ENCODE measurements at regions not wholly inside any gene's neighbourhood (a gene's known extent, or its start where the extent isn't known, plus 50 kb on each side); places are given as distances from the start of the nearest gene placed in this dataset.
"Not testable (repeated sequence)": the region's sequence is repeated elsewhere in the genome, so short reads cannot be mapped to it uniquely, and the experiment has no call there.

DNA sequence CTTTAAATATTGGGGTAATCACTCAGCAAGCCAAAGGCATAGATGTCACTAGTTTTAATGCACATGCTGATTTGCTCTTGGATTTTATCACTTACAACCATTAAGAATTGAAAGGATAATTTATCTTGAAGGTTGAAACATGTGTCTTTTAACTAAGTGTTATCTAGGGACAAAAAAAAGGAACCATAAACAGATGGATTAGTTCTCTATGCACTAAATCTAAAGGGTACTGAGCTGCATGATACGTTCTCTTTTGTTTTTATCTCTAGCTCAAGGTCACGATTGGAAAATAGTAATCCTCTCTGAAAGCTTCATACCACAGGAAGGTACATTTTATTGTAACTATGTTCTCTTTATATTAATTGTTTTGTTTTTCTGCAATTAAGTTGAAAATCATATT is 1426.6 kb downstream of the GRIK2 start:
- no peak for DNase-seq (ENCODE audit: low read depth)
- TF ChIP-seq, protein P1, sequence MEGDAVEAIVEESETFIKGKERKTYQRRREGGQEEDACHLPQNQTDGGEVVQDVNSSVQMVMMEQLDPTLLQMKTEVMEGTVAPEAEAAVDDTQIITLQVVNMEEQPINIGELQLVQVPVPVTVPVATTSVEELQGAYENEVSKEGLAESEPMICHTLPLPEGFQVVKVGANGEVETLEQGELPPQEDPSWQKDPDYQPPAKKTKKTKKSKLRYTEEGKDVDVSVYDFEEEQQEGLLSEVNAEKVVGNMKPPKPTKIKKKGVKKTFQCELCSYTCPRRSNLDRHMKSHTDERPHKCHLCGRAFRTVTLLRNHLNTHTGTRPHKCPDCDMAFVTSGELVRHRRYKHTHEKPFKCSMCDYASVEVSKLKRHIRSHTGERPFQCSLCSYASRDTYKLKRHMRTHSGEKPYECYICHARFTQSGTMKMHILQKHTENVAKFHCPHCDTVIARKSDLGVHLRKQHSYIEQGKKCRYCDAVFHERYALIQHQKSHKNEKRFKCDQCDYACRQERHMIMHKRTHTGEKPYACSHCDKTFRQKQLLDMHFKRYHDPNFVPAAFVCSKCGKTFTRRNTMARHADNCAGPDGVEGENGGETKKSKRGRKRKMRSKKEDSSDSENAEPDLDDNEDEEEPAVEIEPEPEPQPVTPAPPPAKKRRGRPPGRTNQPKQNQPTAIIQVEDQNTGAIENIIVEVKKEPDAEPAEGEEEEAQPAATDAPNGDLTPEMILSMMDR (IDR thresholded peaks at IDR 0.05; ENCODE audit: insufficient read depth, low read depth, low read length): no peak
- H3K4me3 ChIP-seq (ENCODE audit: low read depth, low read length): no peak overlapping the region

- TF ChIP-seq, protein P1 (IDR thresholded peaks at IDR 0.05; ENCODE audit: insufficient read depth, low read depth, low read length): no peak
- no peak overlapping the region for H3K4me3 ChIP-seq (ENCODE audit: low read depth, low read length)
- no peak for DNase-seq (ENCODE audit: low read depth)
These were observed 1421.7 kb downstream of the GRIK2 start for GRCh38 chr6:102815207-102815606.

GRCh38 chr6:102813489-102814275 is 1420.2 kb downstream of the GRIK2 start:
- H3K4me3 ChIP-seq (ENCODE audit: low read depth, low read length): no peak overlapping the region
- DNase-seq (ENCODE audit: low read depth): no peak
- TF ChIP-seq, protein P1 (IDR thresholded peaks at IDR 0.05; ENCODE audit: insufficient read depth, low read depth, low read length): no peak

GRCh38 chr6:102812242-102812641 is 1418.7 kb downstream of the GRIK2 start:
- H3K4me3 ChIP-seq (ENCODE audit: low read depth, low read length): no peak overlapping the region
- TF ChIP-seq, protein P1 (IDR thresholded peaks at IDR 0.05; ENCODE audit: insufficient read depth, low read depth, low read length): no peak
- DNase-seq (ENCODE audit: low read depth): no peak

GRCh38 chr6:102808944-102809505 is 1415.5 kb downstream of the GRIK2 start:
- not testable (repeated sequence) for DNase-seq (ENCODE audit: low read depth)

DNA sequence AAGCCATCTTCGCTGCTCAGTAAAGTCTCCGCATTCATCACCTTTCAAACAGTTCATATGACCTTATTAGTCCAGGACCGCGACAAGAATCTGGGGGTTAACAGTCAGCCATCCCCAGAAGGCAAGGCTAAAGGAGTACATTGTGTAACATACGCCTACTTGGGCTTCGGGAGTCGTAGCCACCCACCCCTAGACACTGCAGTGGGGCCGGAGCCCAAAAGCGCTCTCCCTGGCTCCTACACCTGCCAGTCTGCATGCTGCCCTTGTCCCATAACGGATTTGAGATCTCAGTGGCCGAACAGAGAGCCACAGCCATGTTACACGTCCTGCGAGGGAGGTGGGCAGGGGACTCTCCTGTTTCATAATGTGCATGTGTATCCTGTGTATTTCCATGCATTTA is 1405.5 kb downstream of the GRIK2 start:
- no peak for DNase-seq (ENCODE audit: low read depth)
- TF ChIP-seq, protein P1 (IDR thresholded peaks at IDR 0.05; ENCODE audit: insufficient read depth, low read depth, low read length): no peak
- no peak overlapping the region for H3K4me3 ChIP-seq (ENCODE audit: low read depth, low read length)

More at GRCh38 chr6:102808944-102809505, 1415.5 kb downstream of the GRIK2 start:
- H3K4me3 ChIP-seq (ENCODE audit: low read depth, low read length): not testable (repeated sequence)

- no peak for DNase-seq (ENCODE audit: low read depth)
- no peak overlapping the region for H3K4me3 ChIP-seq (ENCODE audit: low read depth, low read length)
- TF ChIP-seq, protein P1 (IDR thresholded peaks at IDR 0.05; ENCODE audit: insufficient read depth, low read depth, low read length): no peak
These were observed 1405.1 kb downstream of the GRIK2 start for GRCh38 chr6:102798636-102799035.

Measured in fibroblast of villous mesenchyme (primary cell).